ENCODE measurements at regions not wholly inside any gene's neighbourhood (a gene's known extent, or its start where the extent isn't known, plus 50 kb on each side); places are given as distances from the start of the nearest gene placed in this dataset.
"Not testable (repeated sequence)": the region's sequence is repeated elsewhere in the genome, so short reads cannot be mapped to it uniquely, and the experiment has no call there.

DNA sequence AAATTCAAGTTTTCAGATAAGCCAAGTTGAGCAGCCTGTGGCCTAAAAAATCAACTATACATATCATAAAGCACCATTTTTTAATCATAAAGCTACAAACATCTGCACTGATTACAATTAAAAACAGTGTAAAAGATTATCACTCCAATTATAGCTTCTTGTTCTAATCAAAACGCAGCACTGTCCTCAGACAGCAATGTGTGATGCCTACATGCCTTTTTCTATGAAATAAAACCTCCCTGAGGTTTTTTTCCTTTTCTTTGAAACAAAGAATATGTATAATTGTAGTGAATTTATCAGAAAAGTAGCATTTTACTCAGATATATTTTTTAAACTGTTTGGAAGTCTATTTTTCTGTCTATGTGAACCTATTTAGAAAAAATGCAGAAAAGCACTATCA is 366.1 kb upstream of the CCNH start:
- H3K4me3 Mint-ChIP-seq (ENCODE audit: unreplicated experiment) = no peak overlapping the region
- no peak for DNase-seq (ENCODE audit: low read depth)

GRCh38 chr5:87777877-87778276 is 365.1 kb upstream of the CCNH start:
- H3K9me3 Mint-ChIP-seq (ENCODE audit: unreplicated experiment) = no peaks in the 10 kb centered on the region
- Histone ChIP-seq H3K79me2 (ENCODE audit: insufficient read depth, low read length) (no peaks in the 10 kb centered on the region), H2AFZ (ENCODE audit: low read depth, low read length) (no peak overlapping the region), H3K9me3 (ENCODE audit: insufficient read depth, low read depth, low read length) (no peaks in the 10 kb centered on the region), H3K4me2 (ENCODE audit: low read length) (no peak overlapping the region), H3K4me1 (ENCODE audit: insufficient read depth, low read length) (no peaks in the 10 kb centered on the region), H3K27me3 (ENCODE audit: insufficient read depth, low read length) (no peaks in the 10 kb centered on the region), H3K4me3 (ENCODE audit: insufficient read depth, low read depth, low read length) (no peak overlapping the region), H4K20me1 (ENCODE audit: insufficient read depth, low read length) (no peaks in the 10 kb centered on the region), H3K9ac (ENCODE audit: low read length) (no peak overlapping the region), H3K36me3 (ENCODE audit: insufficient read depth, low read length) (no peaks in the 10 kb centered on the region), H3K27ac (ENCODE audit: low read depth, low read length) (no peak overlapping the region)
- DNase-seq (ENCODE audit: low read depth) (no peak), FAIRE-seq (no peak)
- H3K27me3 Mint-ChIP-seq (ENCODE audit: low read depth, unreplicated experiment) = no peaks in the 10 kb centered on the region
- H3K4me1 Mint-ChIP-seq (ENCODE audit: low read depth, unreplicated experiment) = no peaks in the 10 kb centered on the region
- no peak overlapping the region for H3K27ac Mint-ChIP-seq (ENCODE audit: unreplicated experiment)
- H3K4me3 Mint-ChIP-seq (ENCODE audit: unreplicated experiment) = no peak overlapping the region
- H3K36me3 Mint-ChIP-seq (ENCODE audit: low read depth, unreplicated experiment) = no peaks in the 10 kb centered on the region
- TF ChIP-seq EZH2 (IDR thresholded peaks at IDR 0.05; ENCODE audit: insufficient read depth, low read length) (no peak), CTCF (IDR thresholded peaks at IDR 0.05; ENCODE audit: insufficient read depth, low read depth, low read length) (no peak)

More for the DNA sequence above, 366.1 kb upstream of the CCNH start:
- Mint-ChIP-seq H3K27me3 (ENCODE audit: low read depth, unreplicated experiment) (no peaks in the 10 kb centered on the region), H3K9me3 (ENCODE audit: unreplicated experiment) (no peaks in the 10 kb centered on the region), H3K4me1 (ENCODE audit: low read depth, unreplicated experiment) (no peaks in the 10 kb centered on the region), H3K27ac (ENCODE audit: unreplicated experiment) (no peak overlapping the region), H3K36me3 (ENCODE audit: low read depth, unreplicated experiment) (no peaks in the 10 kb centered on the region)
- Histone ChIP-seq H3K27me3 (ENCODE audit: insufficient read depth, low read length) (no peaks in the 10 kb centered on the region), H3K4me2 (ENCODE audit: low read length) (no peak overlapping the region), H3K36me3 (ENCODE audit: insufficient read depth, low read length) (no peaks in the 10 kb centered on the region), H3K9me3 (ENCODE audit: insufficient read depth, low read depth, low read length) (no peaks in the 10 kb centered on the region), H3K79me2 (ENCODE audit: insufficient read depth, low read length) (no peaks in the 10 kb centered on the region), H2AFZ (ENCODE audit: low read depth, low read length) (no peak overlapping the region), H3K4me3 (ENCODE audit: insufficient read depth, low read depth, low read length) (no peak overlapping the region), H4K20me1 (ENCODE audit: insufficient read depth, low read length) (no peaks in the 10 kb centered on the region), H3K9ac (ENCODE audit: low read length) (no peak overlapping the region), H3K4me1 (ENCODE audit: insufficient read depth, low read length) (no peaks in the 10 kb centered on the region), H3K27ac (ENCODE audit: low read depth, low read length) (no peak overlapping the region)
- TF ChIP-seq EZH2 (IDR thresholded peaks at IDR 0.05; ENCODE audit: insufficient read depth, low read length) (no peak), CTCF (IDR thresholded peaks at IDR 0.05; ENCODE audit: insufficient read depth, low read depth, low read length) (no peak)
- FAIRE-seq = no peak

- Histone ChIP-seq H3K4me2 (ENCODE audit: low read length) (no peak overlapping the region), H2AFZ (ENCODE audit: low read depth, low read length) (no peak overlapping the region), H3K9me3 (ENCODE audit: insufficient read depth, low read depth, low read length) (no peaks in the 10 kb centered on the region), H3K9ac (ENCODE audit: low read length) (no peak overlapping the region), H3K79me2 (ENCODE audit: insufficient read depth, low read length) (no peaks in the 10 kb centered on the region), H3K4me3 (ENCODE audit: insufficient read depth, low read depth, low read length) (no peak overlapping the region), H3K27me3 (ENCODE audit: insufficient read depth, low read length) (no peaks in the 10 kb centered on the region), H4K20me1 (ENCODE audit: insufficient read depth, low read length) (no peaks in the 10 kb centered on the region), H3K27ac (ENCODE audit: low read depth, low read length) (no peak overlapping the region), H3K36me3 (ENCODE audit: insufficient read depth, low read length) (no peaks in the 10 kb centered on the region), H3K4me1 (ENCODE audit: insufficient read depth, low read length) (no peaks in the 10 kb centered on the region)
- no peak for TF ChIP-seq EZH2 (IDR thresholded peaks at IDR 0.05; ENCODE audit: insufficient read depth, low read length)
- TF ChIP-seq CTCF (IDR thresholded peaks at IDR 0.05; ENCODE audit: insufficient read depth, low read depth, low read length) = no peak
- H3K27ac Mint-ChIP-seq (ENCODE audit: unreplicated experiment) = no peak overlapping the region
- no peak overlapping the region for H3K4me3 Mint-ChIP-seq (ENCODE audit: unreplicated experiment)
- H3K27me3 Mint-ChIP-seq (ENCODE audit: low read depth, unreplicated experiment) = no peaks in the 10 kb centered on the region
- no peak for FAIRE-seq
- H3K9me3 Mint-ChIP-seq (ENCODE audit: unreplicated experiment) = no peaks in the 10 kb centered on the region
- no peaks in the 10 kb centered on the region for H3K4me1 Mint-ChIP-seq (ENCODE audit: low read depth, unreplicated experiment)
- DNase-seq (ENCODE audit: low read depth) = no peak
- no peaks in the 10 kb centered on the region for H3K36me3 Mint-ChIP-seq (ENCODE audit: low read depth, unreplicated experiment)
These were observed 364.1 kb upstream of the CCNH start for GRCh38 chr5:87776785-87777184.

GRCh38 chr5:87776302-87776701 is 363.6 kb upstream of the CCNH start:
- H3K27me3 ChIP-seq (ENCODE audit: insufficient read depth, low read length); H3K27ac Mint-ChIP-seq (ENCODE audit: unreplicated experiment); H3K27ac ChIP-seq (ENCODE audit: low read depth, low read length); H3K9me3 ChIP-seq (ENCODE audit: insufficient read depth, low read depth, low read length); H3K9me3 Mint-ChIP-seq (ENCODE audit: unreplicated experiment); DNase-seq (ENCODE audit: low read depth); H4K20me1 ChIP-seq (ENCODE audit: insufficient read depth, low read length); H3K4me3 ChIP-seq (ENCODE audit: insufficient read depth, low read depth, low read length); FAIRE-seq; H3K36me3 Mint-ChIP-seq (ENCODE audit: low read depth, unreplicated experiment); H3K4me3 Mint-ChIP-seq (ENCODE audit: unreplicated experiment); H3K79me2 ChIP-seq (ENCODE audit: insufficient read depth, low read length); H2AFZ ChIP-seq (ENCODE audit: low read depth, low read length); H3K4me1 ChIP-seq (ENCODE audit: insufficient read depth, low read length); H3K27me3 Mint-ChIP-seq (ENCODE audit: low read depth, unreplicated experiment); H3K9ac ChIP-seq (ENCODE audit: low read length); H3K36me3 ChIP-seq (ENCODE audit: insufficient read depth, low read length); H3K4me2 ChIP-seq (ENCODE audit: low read length); H3K4me1 Mint-ChIP-seq (ENCODE audit: low read depth, unreplicated experiment): not testable (repeated sequence)
